ENCODE measurements at regions not wholly inside any gene's neighbourhood (a gene's known extent, or its start where the extent isn't known, plus 50 kb on each side); places are given as distances from the start of the nearest gene placed in this dataset.

- DNase-seq, result peak; percentile 75
Observed at GRCh38 chr14:49971156-49972130, 78.6 kb downstream of the ARF6 start.

- no peak for DNase-seq
Observed at GRCh38 chr14:49972131-49972671, 79.3 kb downstream of the ARF6 start.

GRCh38 chr14:49972823-49973222 is 79.9 kb downstream of the ARF6 start:
- DNase-seq, result peak; percentile 82

- DNase-seq, result no peak
Observed at GRCh38 chr14:49975276-49975675, 82.4 kb downstream of the ARF6 start.

- no peak for DNase-seq
Observed at GRCh38 chr14:49975799-49976198, 82.9 kb downstream of the ARF6 start.

- peak; percentile 69 for DNase-seq
Observed at GRCh38 chr14:49977126-49977841, 84.4 kb downstream of the ARF6 start.

- DNase-seq, result no peak
Observed at GRCh38 chr14:49980027-49980426, 87.1 kb downstream of the ARF6 start.

GRCh38 chr14:49982082-49982481 is 89.2 kb downstream of the ARF6 start:
- no peak for DNase-seq

- no peak for DNase-seq
Observed at GRCh38 chr14:49982501-49982951, 89.6 kb downstream of the ARF6 start.

- DNase-seq, result peak; percentile 81
Observed at GRCh38 chr14:49984424-49984823, 91.5 kb downstream of the ARF6 start.

GRCh38 chr14:49986343-49987014 is 93.6 kb downstream of the ARF6 start:
- peak; percentile 39 for DNase-seq

- no peak for DNase-seq
Observed at GRCh38 chr14:49988080-49988990, 95.5 kb downstream of the ARF6 start.

GRCh38 chr14:49989966-49990365 is 97.1 kb downstream of the ARF6 start:
- no peak for DNase-seq

GRCh38 chr14:49991491-49991890 is 98.6 kb downstream of the ARF6 start:
- DNase-seq, result no peak

GRCh38 chr14:49992036-49992435 is 99.2 kb downstream of the ARF6 start:
- DNase-seq, result no peak

GRCh38 chr14:49992448-49992847 is 99.6 kb downstream of the ARF6 start:
- DNase-seq, result peak; percentile 18

GRCh38 chr14:49992901-49993339 is 100.0 kb downstream of the ARF6 start:
- DNase-seq, result peak; percentile 76

GRCh38 chr14:49993565-49993964 is 100.7 kb downstream of the ARF6 start:
- no peak for DNase-seq

- no peak for DNase-seq
Observed at GRCh38 chr14:49994951-49995561, 102.2 kb downstream of the ARF6 start.

GRCh38 chr14:49997991-49998390 is 105.1 kb downstream of the ARF6 start:
- DNase-seq, result no peak

- DNase-seq, result peak; percentile 97
Observed at GRCh38 chr14:49999146-49999761, 106.4 kb downstream of the ARF6 start.
